GM21390 (cell line): ENCODE measurements at regions not wholly inside any gene's neighbourhood (a gene's known extent, or its start where the extent isn't known, plus 50 kb on each side); places are given as distances from the start of the nearest gene placed in this dataset.

ENCODE experiments used
- ATAC-seq: cut with Tn5 transposase; IDR thresholded peaks from one replicate; pipeline ENCODE4 v1.9.1; 2021; ENCODE audit not compliant: unreplicated experiment

DNA sequence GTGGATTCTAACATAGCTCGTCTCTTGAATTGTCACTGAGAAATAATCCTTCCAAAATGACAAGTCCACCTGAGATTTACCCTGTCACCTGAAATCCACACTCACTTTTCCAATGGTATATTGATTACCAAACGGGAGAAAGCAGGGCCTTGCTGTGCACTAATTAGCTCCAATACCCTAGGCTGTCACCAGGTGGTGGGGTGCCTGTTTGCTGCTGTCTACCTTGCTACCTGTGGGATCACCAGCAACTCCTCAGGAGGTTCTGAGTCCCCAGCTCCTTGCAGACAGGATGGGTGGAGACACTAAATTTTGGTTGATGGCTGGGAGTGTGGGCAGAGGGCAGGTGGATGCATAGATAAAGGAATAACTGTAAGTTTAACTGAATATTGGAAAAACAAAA is 237.2 kb upstream of the ZNF32 start:
- ATAC-seq, result no peak

DNA sequence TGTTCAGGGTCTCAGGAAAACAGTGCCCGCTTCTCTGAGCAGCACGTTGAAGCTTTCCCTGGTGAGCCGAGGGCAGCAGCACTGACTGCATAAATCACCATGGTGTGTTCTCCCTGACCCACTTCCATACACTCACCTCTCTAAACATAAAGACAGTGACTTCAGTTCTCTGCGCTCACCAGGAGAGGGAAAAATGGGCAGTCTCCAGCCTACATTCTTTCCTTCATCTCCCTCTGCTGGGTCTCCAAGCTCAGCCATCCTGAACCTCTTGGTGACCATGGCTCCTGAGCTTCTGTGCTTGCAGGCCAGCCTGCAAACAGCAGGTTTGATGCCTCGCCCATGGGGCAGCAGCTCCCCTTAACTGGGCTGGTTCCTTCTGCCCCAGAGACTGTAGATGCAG is 236.6 kb upstream of the ZNF32 start:
- no peak for ATAC-seq

DNA sequence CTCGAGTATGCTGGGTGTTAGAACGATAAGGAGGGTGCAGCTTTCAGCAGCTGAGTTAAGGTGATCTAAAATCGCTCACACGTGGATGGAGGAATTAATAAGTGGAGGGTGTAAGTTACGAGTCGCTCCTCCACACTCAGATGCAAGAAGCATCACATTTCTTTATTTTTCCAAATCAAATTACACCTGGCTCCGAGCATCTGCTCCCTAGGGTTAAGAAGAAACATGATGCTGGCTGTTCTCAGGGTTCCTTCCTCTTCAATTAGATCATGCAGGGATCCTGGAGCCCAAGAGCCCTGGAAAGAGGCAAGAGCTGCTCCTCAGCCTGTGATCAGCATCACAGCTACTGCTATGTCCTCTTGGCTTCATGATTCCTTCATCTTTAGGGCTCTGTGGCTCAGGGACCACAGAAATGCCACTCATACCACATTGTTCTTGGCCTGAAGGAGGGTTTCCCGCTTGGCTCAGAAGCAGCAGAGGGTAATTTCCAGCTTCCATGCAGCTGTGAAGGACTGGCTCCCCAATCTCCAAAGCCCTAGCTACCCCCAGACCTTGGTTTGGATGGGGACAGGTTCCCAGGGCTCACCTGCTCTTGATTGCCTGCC is 235.9 kb upstream of the ZNF32 start:
- ATAC-seq, result no peak

DNA sequence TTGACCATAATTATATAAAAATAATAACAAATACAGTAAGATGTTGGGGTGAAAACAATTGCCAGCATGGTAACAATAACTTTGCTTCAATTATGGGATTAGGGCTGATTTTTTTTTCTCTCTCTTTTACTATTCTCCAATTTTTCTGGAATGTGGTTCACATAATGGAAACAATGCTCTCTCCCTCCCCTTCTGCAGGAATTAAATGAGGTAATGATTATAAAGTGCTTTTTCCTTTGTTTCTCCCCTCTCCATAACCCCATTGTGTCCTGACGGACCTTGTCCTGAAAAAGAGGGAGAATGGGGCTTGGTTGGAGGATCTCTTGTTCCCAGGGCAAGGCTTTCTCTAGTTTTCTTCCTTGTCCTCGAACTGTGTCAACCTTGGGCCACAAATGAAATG is 234.0 kb upstream of the ZNF32 start:
- ATAC-seq, result no peak

DNA sequence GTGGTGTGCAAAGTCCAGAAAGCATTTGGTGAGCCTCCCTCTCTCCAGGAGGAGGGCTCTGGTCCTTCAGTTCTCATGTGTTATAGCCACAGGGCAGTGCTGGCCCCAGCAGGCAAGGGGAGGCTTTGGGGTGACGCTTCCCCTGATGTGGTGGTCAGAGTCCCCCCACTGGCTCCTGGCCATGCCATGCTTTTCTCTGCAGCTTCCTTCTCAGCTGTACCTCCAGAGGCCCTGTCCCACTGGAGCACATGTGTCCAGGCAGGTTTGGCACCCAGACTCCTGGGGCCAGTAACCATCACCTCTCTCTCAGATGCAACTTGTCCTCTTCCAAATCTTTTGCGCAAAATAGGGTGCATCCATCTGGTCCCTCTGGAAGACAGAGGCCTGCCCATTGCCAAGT is 233.0 kb upstream of the ZNF32 start:
- no peak for ATAC-seq

DNA sequence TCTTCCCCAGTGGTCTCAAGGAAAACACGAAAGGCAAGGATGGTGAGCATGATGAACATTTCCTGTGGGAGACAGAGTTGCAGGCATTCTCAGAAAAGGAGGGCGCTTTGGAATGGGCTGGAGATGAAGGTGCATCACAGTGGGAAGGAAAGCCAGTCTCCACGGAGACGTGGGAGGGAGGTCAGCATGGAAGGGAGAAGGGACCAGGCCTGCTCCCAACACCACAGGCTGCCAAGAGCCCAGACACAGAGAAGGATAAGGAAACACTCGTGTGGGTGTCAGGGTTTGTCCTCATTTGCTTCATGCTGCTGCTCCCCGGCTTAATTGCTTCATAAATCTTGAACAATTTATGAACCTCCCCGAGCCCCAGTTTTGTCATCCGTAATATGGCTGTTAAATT is 231.5 kb upstream of the ZNF32 start:
- no peak for ATAC-seq

DNA sequence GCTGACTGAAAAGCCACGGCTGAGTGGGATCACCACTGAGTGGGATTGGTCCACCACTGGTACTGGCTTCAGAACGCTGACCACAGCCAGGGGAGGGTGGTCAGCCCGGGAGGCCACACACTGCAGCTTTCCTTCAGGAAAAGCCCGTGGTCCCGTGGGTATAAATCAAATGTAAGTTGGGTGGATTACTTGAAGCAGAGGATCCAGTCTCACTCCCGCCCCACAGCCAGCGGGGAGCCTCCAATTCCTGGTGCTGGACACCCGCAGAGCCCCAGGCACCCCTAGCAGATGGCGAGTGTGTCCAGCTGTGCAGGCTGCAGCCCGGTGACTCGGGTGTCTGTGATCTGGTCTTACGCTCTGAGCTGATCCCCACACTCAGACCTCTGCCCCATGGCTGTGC is 231.1 kb upstream of the ZNF32 start:
- ATAC-seq, result no peak

DNA sequence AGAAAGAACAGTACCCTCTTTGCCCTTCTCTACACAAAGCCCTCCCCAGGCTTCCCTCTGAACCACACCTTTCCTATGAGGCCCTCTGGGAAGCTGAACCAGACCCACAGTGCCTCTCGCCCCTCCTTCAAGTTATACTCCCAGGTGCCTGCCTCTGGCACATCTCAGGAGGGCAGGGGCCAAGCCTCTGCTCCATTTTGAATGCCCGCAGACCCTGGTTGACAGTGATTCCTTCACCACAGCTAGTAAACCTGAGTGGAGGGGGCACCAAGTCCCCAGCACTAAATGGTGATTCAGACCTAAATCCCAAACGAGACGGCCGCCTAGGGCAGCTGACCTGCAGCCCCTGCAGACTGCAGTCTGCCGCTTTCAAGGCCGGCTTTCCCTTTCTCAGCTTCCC is 230.5 kb upstream of the ZNF32 start:
- ATAC-seq, result no peak

DNA sequence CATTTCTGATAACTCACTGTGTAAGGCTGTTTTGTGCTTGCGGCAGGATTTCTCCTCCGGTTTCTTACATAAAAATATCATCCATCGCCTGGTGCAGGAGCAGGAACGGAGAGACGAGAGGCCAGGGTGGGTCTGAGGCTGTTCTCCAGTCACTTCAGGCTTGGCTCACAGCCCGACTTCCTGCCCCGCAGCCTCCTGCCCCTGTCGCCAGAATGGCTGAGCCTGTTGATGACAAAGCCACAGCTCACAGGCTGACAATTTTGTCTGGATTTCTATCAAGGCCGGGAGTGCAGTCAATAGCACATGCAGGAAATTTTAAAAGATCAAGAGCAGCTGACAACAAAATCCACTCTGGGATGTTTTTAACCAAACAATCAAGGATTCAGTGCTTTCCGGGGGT is 229.7 kb upstream of the ZNF32 start:
- no peak for ATAC-seq

DNA sequence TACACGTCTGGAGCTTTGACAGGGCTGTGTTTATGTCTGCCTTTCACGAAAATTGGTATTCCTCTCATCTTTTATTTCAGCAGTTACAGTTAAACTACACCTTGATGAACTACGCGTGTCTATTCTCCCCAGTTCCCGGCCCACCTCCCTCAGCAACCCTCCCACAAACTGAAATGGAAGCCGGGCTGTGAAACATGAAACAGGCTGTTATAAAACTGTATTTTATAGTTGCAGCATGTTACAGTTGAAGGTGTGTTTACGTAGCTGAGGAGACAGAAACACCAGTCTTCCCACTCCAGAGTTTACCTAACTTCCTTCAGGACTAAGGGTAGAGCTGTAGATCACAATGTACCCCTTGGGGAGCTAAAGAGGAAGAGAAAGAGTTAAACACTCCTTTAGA is 228.3 kb upstream of the ZNF32 start:
- ATAC-seq, result no peak

DNA sequence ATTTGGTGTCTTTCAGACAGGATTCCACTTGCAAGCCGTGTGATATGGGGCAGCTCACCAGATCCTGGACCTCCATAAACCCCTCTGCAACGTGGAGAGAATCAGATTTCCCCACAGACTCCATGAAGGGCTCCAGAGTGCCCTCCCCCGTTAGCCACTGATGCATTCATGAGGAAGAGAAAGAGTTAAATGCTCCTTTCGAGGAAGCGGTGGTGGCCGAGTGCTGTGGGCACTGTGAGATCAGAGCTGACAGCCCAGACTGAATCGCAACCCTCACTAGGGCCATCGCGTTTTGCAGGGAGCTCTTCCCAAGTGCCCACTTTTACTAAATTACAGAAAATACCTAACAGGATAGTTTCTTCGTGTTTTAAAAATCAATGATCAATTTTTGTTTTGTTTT is 226.3 kb upstream of the ZNF32 start:
- ATAC-seq, result no peak

DNA sequence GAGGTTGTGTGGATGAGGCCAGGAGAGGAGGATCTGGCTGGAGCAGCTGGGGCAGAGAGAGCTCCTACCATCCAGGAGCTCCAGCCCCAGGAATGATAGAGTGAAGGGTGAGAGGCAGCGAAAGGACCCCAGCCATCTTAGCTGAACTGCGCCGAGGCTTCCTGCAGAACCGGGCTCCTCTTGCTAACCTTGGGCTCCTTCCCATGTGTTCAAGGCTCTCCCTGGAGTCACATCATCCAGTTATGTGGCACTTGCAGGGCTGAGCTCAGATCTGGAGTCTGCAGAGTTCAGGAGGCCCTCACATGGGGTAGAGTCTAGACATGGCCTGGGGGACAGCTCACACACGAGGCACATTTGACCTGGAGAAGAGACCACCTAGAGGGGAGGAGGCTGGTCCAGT is 225.0 kb upstream of the ZNF32 start:
- no peak for ATAC-seq

DNA sequence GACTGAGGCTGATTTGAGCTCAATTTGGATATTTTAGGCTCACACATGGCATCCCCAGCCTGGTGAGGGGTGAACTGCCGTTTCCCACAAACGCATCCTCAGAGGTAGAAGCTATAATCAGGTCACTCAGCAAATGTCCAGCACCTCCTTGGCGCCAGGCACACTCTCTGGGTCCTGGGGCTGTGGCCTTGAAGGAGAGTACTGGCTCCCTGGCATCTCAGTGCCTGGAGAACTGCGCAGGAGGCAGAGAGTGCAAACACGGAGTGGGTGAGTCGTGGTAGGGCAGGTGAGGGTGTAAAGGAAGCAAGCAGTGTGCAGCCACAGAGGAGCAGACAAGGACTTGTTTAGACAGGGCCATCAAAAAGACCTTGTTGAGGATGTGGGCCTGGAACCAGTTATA is 224.0 kb upstream of the ZNF32 start:
- ATAC-seq, result no peak

DNA sequence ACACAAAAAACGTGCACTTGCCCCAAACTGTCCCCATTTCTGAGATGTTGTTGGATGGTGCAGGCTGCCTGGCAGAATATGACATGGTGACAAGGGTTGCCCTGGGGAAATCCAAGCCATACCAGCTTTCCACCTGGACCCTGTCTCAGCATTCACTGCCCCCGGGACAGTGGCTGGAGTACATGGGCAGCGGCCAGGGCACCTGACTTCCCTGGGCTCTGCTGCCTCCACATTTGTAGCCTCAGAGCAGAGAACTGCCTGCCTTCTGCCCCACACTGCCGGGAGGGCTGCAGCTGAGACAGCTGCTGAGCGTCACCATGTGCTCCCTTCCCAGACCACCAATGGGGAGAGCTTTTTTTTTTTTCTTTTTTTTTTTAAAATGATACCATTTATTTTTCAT is 222.9 kb upstream of the ZNF32 start:
- ATAC-seq, result no peak

DNA sequence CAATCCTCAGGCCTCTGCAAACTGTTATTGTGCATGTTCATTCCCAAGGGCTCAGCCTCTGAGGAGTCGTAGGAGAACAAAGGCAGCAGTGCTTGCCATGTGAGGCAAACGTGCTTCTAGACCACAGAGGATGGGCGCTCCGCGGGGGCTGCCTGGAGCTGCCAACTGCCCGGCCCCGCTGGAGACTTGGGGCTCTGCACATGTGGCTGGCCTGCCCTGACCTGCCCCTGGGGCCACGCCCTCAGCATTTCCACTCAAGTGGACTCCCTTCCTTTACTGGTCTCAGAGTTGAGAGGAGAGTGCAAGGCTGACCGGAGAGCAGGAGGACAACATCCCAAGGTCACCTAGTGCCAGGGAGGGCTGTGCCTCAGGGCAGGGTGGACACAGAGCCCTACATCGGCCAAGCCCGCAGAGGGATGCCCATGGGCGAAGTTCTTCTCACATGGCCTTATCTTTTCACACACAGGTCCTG is 222.3 kb upstream of the ZNF32 start:
- ATAC-seq, result no peak

DNA sequence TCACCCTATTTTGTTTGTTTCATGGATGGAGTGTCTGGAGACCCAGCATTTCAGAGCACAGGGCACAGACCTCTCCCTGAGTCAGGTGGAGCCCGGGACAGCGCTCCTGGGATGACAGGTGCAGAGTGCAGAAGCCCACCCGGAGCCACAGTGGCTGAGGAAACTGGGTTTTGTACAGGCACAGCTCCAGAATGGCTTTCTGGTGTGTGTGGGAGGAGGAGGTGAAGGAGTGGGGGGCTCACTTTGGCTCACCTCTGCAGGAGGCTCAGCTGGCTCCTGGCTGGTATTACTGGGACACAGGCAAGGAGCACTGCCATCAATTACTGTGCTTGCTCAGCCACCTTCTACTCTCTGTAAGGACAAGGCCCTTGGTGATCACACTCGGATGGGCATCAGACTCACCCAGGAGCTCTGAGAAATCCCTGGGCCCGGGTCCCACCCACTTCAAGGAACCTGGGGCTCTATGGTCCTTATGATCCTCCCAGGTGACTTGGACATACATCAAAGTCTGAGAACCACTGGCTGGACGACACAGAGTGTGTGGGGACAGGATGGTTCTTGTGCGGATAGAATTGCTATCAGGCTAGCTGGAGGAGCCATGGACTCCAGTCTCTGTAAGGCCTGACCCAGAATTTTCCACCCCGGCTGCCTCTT is 221.1 kb upstream of the ZNF32 start:
- no peak for ATAC-seq

DNA sequence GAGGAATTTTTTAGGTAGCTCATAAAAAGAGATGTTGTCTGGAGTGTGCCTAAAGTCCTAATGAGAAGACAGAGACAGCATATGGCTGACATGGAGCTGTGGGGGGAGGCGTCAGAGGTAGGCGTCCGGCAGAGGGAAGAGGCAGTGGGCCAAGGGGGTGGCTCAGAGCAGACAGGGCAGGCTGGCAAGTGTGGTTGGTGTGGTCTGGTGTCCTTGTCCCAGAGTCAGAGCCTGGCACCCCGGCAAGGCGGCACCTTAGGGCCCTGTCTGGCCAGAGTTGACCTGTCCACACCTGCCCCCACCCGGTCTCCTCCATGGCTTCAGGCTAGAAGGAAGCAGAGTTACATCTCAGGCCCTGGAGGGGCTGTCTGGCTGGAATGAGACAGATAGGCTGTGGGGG is 220.3 kb upstream of the ZNF32 start:
- no peak for ATAC-seq

DNA sequence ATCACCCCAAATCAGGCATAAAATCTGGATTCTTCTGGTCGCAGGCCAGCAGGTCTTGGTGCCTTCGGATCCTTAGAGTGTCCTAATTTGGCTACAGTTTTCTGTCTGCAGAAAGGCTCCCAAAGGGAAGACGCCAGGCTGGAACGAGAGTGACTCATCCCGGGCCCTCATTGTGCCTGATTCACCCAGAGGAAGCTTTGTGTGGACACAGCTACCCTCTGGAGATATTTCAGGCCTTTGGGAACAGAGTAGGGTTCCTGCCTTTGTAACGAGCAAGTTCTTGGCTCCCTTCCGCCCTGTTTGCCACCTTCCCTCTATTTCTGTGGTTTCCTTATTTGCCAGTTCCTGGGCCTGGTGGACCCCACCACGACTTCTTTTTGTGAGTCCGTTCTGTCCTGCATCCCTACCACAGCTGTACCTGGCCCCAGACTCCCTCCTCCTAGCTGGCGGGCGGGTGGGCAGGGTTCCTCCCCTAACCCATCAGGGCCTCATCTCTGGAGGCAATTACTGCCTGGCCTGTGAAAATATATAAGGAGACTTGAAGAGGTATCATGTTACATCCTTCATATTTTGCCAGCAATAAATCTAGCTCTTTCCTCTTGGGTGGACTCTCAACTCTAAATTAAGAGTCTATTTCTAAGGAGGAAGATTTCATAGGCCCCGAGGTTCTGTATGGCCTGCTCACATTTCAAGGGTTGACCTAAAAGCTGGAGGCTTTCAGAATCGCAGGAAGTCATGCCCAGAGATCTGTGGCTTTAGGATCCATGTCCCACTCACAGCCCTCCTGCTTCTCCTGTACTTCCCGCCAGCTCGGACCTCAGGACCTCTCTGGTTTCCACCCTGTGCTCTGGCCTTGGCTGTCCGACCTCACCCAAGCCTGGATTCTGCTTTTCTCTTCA is 219.2 kb upstream of the ZNF32 start:
- no peak for ATAC-seq

DNA sequence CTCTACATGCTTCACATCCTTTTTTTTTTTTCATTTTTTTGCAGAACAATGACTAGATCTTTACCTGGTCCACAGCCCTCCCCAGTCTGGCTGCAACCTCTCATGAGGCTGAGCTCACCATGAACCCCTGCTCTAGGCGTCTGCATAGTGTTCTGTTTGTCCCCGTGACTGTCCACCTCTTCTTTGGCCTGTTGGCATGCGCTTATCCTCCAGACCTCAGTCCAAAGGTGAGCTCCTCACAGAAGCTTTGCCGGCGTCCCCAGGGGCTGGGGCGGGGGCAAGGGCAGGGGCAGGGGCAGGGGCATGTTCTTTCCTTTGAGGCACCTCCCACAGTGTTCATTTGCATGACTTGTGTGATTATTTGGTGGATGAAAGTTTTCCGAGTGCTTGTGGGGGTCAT is 218.4 kb upstream of the ZNF32 start:
- ATAC-seq, result no peak

DNA sequence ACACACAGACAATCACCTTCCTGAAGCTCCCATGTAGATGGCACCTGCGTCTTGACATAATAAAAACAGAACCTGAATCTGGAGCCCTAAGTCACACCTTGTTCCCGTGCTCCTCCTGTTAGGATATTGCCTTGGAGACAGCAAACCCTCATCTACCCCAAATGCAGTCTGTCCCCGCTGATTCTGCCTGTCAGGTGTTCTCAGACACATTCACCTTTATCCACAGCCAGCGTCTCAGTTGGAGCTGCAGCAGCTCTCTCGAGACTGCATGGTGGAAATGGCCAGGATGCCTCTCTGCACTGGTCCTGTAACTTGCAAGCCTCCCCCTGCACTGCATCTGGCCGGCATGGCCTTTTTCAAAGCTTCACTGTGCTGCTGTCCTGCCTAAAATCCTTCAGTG is 218.0 kb upstream of the ZNF32 start:
- no peak for ATAC-seq

DNA sequence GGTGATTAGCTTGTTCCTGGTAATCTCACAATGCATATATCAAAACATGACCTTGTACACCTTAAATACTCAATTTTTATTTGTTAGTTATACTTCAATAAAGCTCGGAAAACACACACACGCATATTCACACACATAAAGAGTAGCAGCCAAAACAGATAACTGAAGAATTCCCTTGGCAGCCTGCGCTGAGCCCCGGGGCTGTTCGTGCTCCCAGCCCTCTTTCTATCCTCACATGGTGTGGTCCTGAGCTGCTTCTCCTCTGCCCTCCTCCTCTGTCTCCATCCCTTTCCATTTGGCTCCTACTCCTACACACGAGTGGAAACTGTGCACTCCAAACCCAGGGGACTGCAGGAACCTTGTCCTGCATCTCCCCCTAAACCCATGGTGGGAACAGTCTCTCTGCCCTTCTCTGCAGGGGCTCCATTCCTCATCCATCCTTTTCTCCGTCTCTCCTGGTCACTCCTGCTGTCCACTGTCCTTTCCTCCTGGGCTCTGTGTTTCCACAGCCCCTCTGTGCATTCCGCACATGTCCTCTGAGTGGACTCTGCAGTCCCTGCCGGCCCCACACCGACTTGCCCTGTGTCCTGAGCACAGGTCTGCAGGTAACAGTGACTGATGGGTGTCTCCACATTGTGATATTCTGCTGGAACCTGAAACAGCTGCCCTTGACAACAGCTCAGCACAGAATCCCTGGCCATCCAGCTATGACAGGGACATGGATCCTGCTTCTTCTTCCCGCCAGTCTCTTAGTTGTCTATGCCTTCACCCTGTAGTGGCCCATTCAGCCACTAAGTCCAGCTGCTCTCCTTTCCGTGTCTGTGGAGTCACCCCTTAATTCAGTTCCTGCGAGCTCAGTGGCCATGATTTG is 216.8 kb upstream of the ZNF32 start:
- no peak for ATAC-seq
